NT2/D1 (cell line): ENCODE measurements at regions not wholly inside any gene's neighbourhood (a gene's known extent, or its start where the extent isn't known, plus 50 kb on each side); places are given as distances from the start of the nearest gene placed in this dataset.

Source experiments
- SUZ12 ChIP-seq: IDR thresholded peaks from 2 replicates; pipeline ENCODE4 v1.6.1; 2011; ENCODE audit not compliant: insufficient read length, insufficient read depth; ENCODE audit errors: extremely low read depth
- YY1 ChIP-seq: IDR thresholded peaks from 2 replicates; pipeline ENCODE4 v1.6.1; 2011; ENCODE audit not compliant: insufficient read length, insufficient read depth
- ZNF274 ChIP-seq: IDR thresholded peaks from 2 replicates; pipeline ENCODE4 v1.6.1; 2011; ENCODE audit warnings: mild to moderate bottlenecking, low read depth, low read length

DNA sequence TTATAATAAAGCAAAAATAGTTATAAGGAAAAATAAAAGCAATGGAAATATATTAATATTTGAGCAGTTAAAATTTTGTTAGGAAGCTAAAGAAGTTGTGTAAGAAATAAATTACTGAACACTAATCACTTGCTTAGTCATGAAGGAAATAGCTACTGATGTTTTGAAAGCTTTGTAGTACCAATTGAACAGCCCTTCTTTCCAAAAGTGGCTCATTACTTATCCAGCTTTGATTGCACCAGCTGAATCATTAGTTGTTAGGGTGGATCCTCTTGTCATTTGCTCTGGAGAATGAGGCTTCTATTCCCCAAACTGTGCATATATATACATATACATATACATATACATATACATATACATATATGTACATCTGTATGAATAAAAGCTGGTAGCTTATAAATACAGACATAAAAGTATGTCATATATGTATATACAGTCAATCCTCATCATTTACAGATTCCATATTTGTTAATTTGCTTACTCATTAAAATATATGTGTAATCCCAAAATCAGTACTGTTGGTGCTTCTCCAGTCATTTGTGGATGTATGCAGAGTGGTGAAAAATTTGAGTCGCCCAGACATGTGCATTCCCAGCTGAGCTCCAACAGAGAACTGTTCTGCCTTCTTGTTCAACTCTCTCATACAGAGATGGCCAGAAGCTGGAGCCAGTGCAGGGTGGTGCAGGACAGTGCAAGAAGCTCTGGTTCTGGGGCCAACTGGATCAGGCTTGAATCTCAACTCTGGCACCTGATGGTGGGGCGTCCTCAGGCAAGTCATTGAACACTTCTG is 214.1 kb downstream of the RPAP3 start:
- no peak for TF ChIP-seq YY1
- no peak for TF ChIP-seq SUZ12
- TF ChIP-seq ZNF274, result no peak
